Large intestine (tissue), 3 donors: ENCODE measurements at regions not wholly inside any gene's neighbourhood (a gene's known extent, or its start where the extent isn't known, plus 50 kb on each side); places are given as distances from the start of the nearest gene placed in this dataset.
"Not testable (repeated sequence)": the region's sequence is repeated elsewhere in the genome, so short reads cannot be mapped to it uniquely, and the experiment has no call there.

Experiments
- DNase-seq, 2 donors: peaks; one replicate each; pipeline versions ENCODE4 v3.0.0 to v3.0.0-alpha.2; 2013
- H3K27ac ChIP-seq: one replicate; pipeline ENCODE4 v1.5.1; 2013; ENCODE audit warnings: low read length
- H3K27me3 ChIP-seq: 2 replicates; pipeline ENCODE4 v1.6.1; 2013; ENCODE audit warnings: low read length; ENCODE audit not compliant: control insufficient read depth, insufficient read depth
- H3K36me3 ChIP-seq: 2 replicates; pipeline ENCODE4 v1.6.1; 2013; ENCODE audit warnings: low read length; ENCODE audit not compliant: control insufficient read depth, insufficient read depth
- H3K4me1 ChIP-seq: one replicate; pipeline ENCODE4 v1.6.1; 2013; ENCODE audit warnings: low read length; ENCODE audit not compliant: control insufficient read depth, insufficient read depth
- H3K4me3 ChIP-seq: one replicate; pipeline ENCODE4 v1.5.1; 2013; ENCODE audit warnings: low read length
- H3K9me3 ChIP-seq: one replicate; pipeline ENCODE4 v1.6.1; 2013; ENCODE audit warnings: mild to moderate bottlenecking, low read depth, low read length, moderate library complexity; ENCODE audit not compliant: control insufficient read depth
- WGBS: methylation state at CpG from one replicate; pipeline ENCODE4 v1.1.5; 2013; ENCODE audit warnings: low lambda C conversion rate; ENCODE audit not compliant: insufficient coverage; 5-methylcytosine and 5-hydroxymethylcytosine counted together

GRCh38 chr5:119299242-119299614 is 56.6 kb upstream of the TNFAIP8 start:
- not testable (repeated sequence) for H3K4me3 ChIP-seq, DNase-seq, H3K27ac ChIP-seq, H3K36me3 ChIP-seq, H3K9me3 ChIP-seq, H3K27me3 ChIP-seq
- WGBS, result no CpG with 5 or more reads among the region's 9 CpGs
- H3K4me1 ChIP-seq, result peaks cover 18% of the 10 kb centered on the region

DNA sequence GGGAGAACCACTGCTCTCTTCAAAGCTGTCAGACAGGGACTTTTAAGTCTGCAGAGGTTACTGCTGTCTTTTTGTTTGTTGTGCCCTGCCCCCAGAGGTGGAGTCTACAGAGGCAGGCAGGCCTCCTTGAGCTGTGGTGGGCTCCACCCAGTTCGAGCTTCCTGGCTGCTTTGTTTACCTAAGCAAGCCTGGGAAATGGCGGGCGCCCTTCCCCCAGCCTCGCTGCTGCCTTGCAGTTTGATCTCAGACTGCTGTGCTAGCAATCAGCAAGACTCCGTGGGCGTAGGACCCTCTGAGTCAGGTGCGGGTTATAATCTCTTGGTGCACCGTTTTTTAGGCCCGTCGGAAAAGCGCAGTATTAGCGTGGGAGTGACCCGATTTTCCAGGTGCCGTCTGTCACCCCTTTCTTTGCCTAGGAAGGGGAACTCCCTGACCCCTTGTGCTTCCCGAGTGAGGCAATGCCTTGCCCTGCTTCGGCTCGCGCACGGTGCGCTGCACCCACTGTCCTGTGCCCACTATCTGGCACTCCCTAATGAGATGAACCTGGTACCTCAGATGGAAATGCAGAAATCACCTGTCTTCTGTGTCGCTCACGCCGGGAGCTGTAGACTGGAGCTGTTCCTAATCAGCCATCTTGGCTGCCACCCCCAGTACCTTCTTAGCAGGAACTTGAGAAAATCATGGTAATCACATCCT is 56.1 kb upstream of the TNFAIP8 start:
- DNase-seq, H3K4me3 ChIP-seq, H3K9me3 ChIP-seq, H3K36me3 ChIP-seq, H3K27me3 ChIP-seq, H3K27ac ChIP-seq: not testable (repeated sequence)
- H3K4me1 ChIP-seq, result peaks cover 18% of the 10 kb centered on the region
- no CpG with 5 or more reads among the region's 23 CpGs for WGBS

DNA sequence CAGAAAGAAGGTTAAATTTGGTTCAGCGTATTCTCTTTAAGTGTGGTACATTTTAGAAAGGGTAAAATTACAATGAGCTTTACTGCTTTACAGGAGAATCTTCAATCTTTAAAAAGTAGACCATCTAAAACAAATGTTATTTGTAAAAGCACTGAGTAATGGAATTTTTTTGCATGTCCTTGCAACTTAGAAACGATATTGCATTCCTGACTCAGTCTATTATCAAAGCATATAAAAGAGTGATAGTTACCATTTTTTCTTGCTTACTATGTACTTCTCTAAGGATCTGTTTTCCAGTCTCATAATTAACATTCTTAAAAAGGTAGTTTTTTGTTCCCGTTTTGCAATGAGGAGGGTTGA is 55.5 kb upstream of the TNFAIP8 start:
- H3K27me3 ChIP-seq, result no peaks in the 10 kb centered on the region
- no peak for DNase-seq
- H3K4me1 ChIP-seq, result peaks cover 18% of the 10 kb centered on the region
- H3K9me3 ChIP-seq, result no peaks in the 10 kb centered on the region
- no peak overlapping the region for H3K4me3 ChIP-seq
- H3K36me3 ChIP-seq, result no peaks in the 10 kb centered on the region
- 94% methylated on average over 3 of the region's 3 CpGs for WGBS
- H3K27ac ChIP-seq, result no peak overlapping the region

GRCh38 chr5:119301210-119301609 is 54.6 kb upstream of the TNFAIP8 start:
- Histone ChIP-seq H3K36me3 (no peaks in the 10 kb centered on the region), H3K4me1 (peaks cover 18% of the 10 kb centered on the region), H3K4me3 (no peak overlapping the region), H3K27me3 (no peaks in the 10 kb centered on the region), H3K27ac (no peak overlapping the region), H3K9me3 (no peaks in the 10 kb centered on the region)
- 100% methylated on average over 1 of the region's 2 CpGs for WGBS
- no peak for DNase-seq

GRCh38 chr5:119301906-119302305 is 53.9 kb upstream of the TNFAIP8 start:
- Histone ChIP-seq H3K9me3 (no peaks in the 10 kb centered on the region), H3K27ac (no peak overlapping the region), H3K4me1 (peaks cover 18% of the 10 kb centered on the region), H3K27me3 (no peaks in the 10 kb centered on the region), H3K36me3 (no peaks in the 10 kb centered on the region), H3K4me3 (no peak overlapping the region)
- DNase-seq, result no peak

GRCh38 chr5:119302449-119302848 is 53.4 kb upstream of the TNFAIP8 start:
- Histone ChIP-seq H3K4me3 (no peak overlapping the region), H3K36me3 (no peaks in the 10 kb centered on the region), H3K27me3 (no peaks in the 10 kb centered on the region), H3K9me3 (no peaks in the 10 kb centered on the region), H3K27ac (peak overlapping the region; percentile 52), H3K4me1 (peaks cover 18% of the 10 kb centered on the region)
- DNase-seq, result no peak
- WGBS, result no CpG with 5 or more reads among the region's 3 CpGs

- peak; percentile 64 to 83 for DNase-seq
- H3K9me3 ChIP-seq, result no peaks in the 10 kb centered on the region
- no peak overlapping the region for H3K4me3 ChIP-seq
- H3K4me1 ChIP-seq, result peaks cover 18% of the 10 kb centered on the region
- peak overlapping the region; percentile 52 for H3K27ac ChIP-seq
- no peaks in the 10 kb centered on the region for H3K27me3 ChIP-seq
- 84% methylated on average over 2 of the region's 5 CpGs for WGBS
- H3K36me3 ChIP-seq, result no peaks in the 10 kb centered on the region
Measured at GRCh38 chr5:119302916-119303897, 52.6 kb upstream of the TNFAIP8 start.

GRCh38 chr5:119304439-119305211 is 51.2 kb upstream of the TNFAIP8 start:
- Histone ChIP-seq H3K27me3 (no peaks in the 10 kb centered on the region), H3K4me3 (no peak overlapping the region), H3K9me3 (no peaks in the 10 kb centered on the region), H3K4me1 (peaks cover 18% of the 10 kb centered on the region), H3K27ac (no peak overlapping the region), H3K36me3 (no peaks in the 10 kb centered on the region)
- DNase-seq, result no peak
- WGBS, result no CpG with 5 or more reads among the region's 2 CpGs
